ENCODE measurements at regions not wholly inside any gene's neighbourhood (a gene's known extent, or its start where the extent isn't known, plus 50 kb on each side); places are given as distances from the start of the nearest gene placed in this dataset.
"Not testable (repeated sequence)": the region's sequence is repeated elsewhere in the genome, so short reads cannot be mapped to it uniquely, and the experiment has no call there.

GRCh38 chr14:19159003-19159625 is 191.9 kb downstream of the POTEM start:
- not testable (repeated sequence) for H3K27me3 ChIP-seq; DNase-seq; H3K27ac ChIP-seq; H3K36me3 ChIP-seq; H3K4me1 ChIP-seq; H3K4me3 ChIP-seq; H3K9me3 ChIP-seq (replicated peaks)

GRCh38 chr14:19160379-19160778 is 193.1 kb downstream of the POTEM start:
- H3K4me3 ChIP-seq; H3K4me1 ChIP-seq; H3K27ac ChIP-seq; H3K27me3 ChIP-seq; H3K36me3 ChIP-seq; H3K9me3 ChIP-seq (replicated peaks); DNase-seq: not testable (repeated sequence)

GRCh38 chr14:19161251-19162033 is 194.2 kb downstream of the POTEM start:
- not testable (repeated sequence) for H3K4me3 ChIP-seq; H3K36me3 ChIP-seq; H3K27ac ChIP-seq; H3K27me3 ChIP-seq; H3K4me1 ChIP-seq; H3K9me3 ChIP-seq (replicated peaks); DNase-seq

- H3K9me3 ChIP-seq (replicated peaks); DNase-seq: not testable (repeated sequence)
These were observed 194.9 kb downstream of the POTEM start for GRCh38 chr14:19162034-19162706.

GRCh38 chr14:19162920-19163319 is 195.7 kb downstream of the POTEM start:
- H3K36me3 ChIP-seq; H3K27me3 ChIP-seq; H3K27ac ChIP-seq; H3K4me3 ChIP-seq; H3K4me1 ChIP-seq; H3K9me3 ChIP-seq (replicated peaks); DNase-seq: not testable (repeated sequence)

More at GRCh38 chr14:19162034-19162706, 194.9 kb downstream of the POTEM start:
- H3K27ac ChIP-seq, H3K36me3 ChIP-seq, H3K4me1 ChIP-seq, H3K4me3 ChIP-seq, H3K27me3 ChIP-seq: not testable (repeated sequence)

GRCh38 chr14:19163891-19164290 is 196.7 kb downstream of the POTEM start:
- H3K36me3 ChIP-seq; H3K27me3 ChIP-seq; DNase-seq; H3K4me3 ChIP-seq; H3K9me3 ChIP-seq (replicated peaks); H3K4me1 ChIP-seq; H3K27ac ChIP-seq: not testable (repeated sequence)

GRCh38 chr14:19164426-19164825 is 197.2 kb downstream of the POTEM start:
- DNase-seq; H3K4me3 ChIP-seq; H3K9me3 ChIP-seq (replicated peaks); H3K27ac ChIP-seq; H3K4me1 ChIP-seq; H3K36me3 ChIP-seq; H3K27me3 ChIP-seq: not testable (repeated sequence)

- not testable (repeated sequence) for H3K27me3 ChIP-seq; H3K9me3 ChIP-seq (replicated peaks); H3K4me1 ChIP-seq; H3K4me3 ChIP-seq; H3K36me3 ChIP-seq; DNase-seq; H3K27ac ChIP-seq
These were observed 198.8 kb downstream of the POTEM start for GRCh38 chr14:19166056-19166455.

- H3K36me3 ChIP-seq; H3K27me3 ChIP-seq; H3K27ac ChIP-seq; H3K9me3 ChIP-seq (replicated peaks); H3K4me3 ChIP-seq; H3K4me1 ChIP-seq; DNase-seq: not testable (repeated sequence)
These were observed 200.4 kb downstream of the POTEM start for GRCh38 chr14:19167454-19168190.

GRCh38 chr14:19168261-19168660 is 201.0 kb downstream of the POTEM start:
- not testable (repeated sequence) for DNase-seq; H3K9me3 ChIP-seq (replicated peaks); H3K4me3 ChIP-seq; H3K27me3 ChIP-seq; H3K4me1 ChIP-seq; H3K36me3 ChIP-seq; H3K27ac ChIP-seq

GRCh38 chr14:19169561-19170362 is 202.5 kb downstream of the POTEM start:
- H3K27me3 ChIP-seq; DNase-seq; H3K27ac ChIP-seq; H3K4me3 ChIP-seq; H3K9me3 ChIP-seq (replicated peaks); H3K36me3 ChIP-seq; H3K4me1 ChIP-seq: not testable (repeated sequence)

GRCh38 chr14:19172745-19173144 is 205.5 kb downstream of the POTEM start:
- not testable (repeated sequence) for H3K27me3 ChIP-seq; H3K36me3 ChIP-seq; H3K9me3 ChIP-seq (replicated peaks); H3K4me3 ChIP-seq; H3K27ac ChIP-seq; H3K4me1 ChIP-seq; DNase-seq

GRCh38 chr14:19173188-19173587 is 206.0 kb downstream of the POTEM start:
- H3K36me3 ChIP-seq; DNase-seq; H3K27ac ChIP-seq; H3K4me1 ChIP-seq; H3K4me3 ChIP-seq; H3K27me3 ChIP-seq; H3K9me3 ChIP-seq (replicated peaks): not testable (repeated sequence)

- not testable (repeated sequence) for H3K27ac ChIP-seq, H3K36me3 ChIP-seq, DNase-seq
These were observed 210.2 kb downstream of the POTEM start for GRCh38 chr14:19177435-19177834.

More at GRCh38 chr14:19177435-19177834, 210.2 kb downstream of the POTEM start:
- H3K4me1 ChIP-seq; H3K4me3 ChIP-seq; H3K9me3 ChIP-seq (replicated peaks); H3K27me3 ChIP-seq: not testable (repeated sequence)
